ENCODE measurements at regions not wholly inside any gene's neighbourhood (a gene's known extent, or its start where the extent isn't known, plus 50 kb on each side); places are given as distances from the start of the nearest gene placed in this dataset.

DNA sequence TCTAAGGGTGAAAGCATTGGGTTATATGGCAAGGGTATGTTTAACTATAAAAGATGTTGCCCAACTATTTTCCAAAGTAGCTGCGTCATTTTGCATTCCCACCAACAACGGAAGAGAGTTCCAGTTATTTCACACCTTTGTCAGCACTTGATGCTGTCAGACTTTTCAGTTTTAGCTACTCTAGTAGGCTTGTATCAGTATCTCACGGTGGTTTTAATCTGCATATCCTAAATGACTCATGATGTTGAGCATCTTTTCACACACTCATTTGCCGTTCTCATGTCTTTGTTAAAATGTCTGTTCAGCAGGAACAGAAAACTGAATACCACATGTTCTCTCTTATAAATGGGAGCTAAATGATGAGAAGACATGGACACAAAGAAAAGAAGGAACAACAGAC, 122.3 kb downstream of the RNASET2 start:
- TF ChIP-seq, protein P1, sequence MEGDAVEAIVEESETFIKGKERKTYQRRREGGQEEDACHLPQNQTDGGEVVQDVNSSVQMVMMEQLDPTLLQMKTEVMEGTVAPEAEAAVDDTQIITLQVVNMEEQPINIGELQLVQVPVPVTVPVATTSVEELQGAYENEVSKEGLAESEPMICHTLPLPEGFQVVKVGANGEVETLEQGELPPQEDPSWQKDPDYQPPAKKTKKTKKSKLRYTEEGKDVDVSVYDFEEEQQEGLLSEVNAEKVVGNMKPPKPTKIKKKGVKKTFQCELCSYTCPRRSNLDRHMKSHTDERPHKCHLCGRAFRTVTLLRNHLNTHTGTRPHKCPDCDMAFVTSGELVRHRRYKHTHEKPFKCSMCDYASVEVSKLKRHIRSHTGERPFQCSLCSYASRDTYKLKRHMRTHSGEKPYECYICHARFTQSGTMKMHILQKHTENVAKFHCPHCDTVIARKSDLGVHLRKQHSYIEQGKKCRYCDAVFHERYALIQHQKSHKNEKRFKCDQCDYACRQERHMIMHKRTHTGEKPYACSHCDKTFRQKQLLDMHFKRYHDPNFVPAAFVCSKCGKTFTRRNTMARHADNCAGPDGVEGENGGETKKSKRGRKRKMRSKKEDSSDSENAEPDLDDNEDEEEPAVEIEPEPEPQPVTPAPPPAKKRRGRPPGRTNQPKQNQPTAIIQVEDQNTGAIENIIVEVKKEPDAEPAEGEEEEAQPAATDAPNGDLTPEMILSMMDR (IDR thresholded peaks at IDR 0.05) = no peak
- H3K9me3 Mint-ChIP-seq (ENCODE audit: low read depth) = peaks cover 13% of the 10 kb centered on the region
- H3K4me1 Mint-ChIP-seq (ENCODE audit: low read depth) = no peaks in the 10 kb centered on the region
- peaks cover 8% of the 10 kb centered on the region for H3K27me3 Mint-ChIP-seq (ENCODE audit: low read depth)
- no peak overlapping the region for H3K4me3 Mint-ChIP-seq (ENCODE audit: unreplicated experiment)
- no peaks in the 10 kb centered on the region for H3K36me3 Mint-ChIP-seq (ENCODE audit: low read depth)
- H3K27ac Mint-ChIP-seq (ENCODE audit: unreplicated experiment) = no peak overlapping the region
- DNase-seq (ENCODE audit: low spot score) = no peak

DNA sequence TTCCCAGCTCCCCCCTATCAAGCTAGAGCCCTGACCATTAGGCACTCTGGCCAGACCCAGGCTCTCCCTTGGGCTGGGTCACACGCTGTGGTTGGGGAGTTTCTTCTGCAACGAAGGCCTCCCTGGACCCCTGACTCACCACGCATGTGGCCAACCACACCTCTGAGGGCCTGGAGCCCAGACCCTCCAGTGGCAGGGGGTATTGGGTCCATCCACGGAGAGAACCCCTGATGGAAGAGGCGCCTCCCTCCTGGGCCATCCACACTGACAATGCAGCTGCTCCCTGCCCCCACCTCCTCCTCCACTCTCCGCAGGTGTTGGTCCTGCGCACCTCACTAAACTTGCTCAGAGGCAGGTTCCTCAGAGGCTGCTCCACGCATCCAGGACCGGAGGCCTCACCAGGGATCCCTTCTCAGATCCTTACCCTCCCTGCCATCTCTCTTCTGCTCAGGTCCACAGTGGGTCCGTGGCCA, 125.4 kb downstream of the RNASET2 start:
- no peak for DNase-seq (ENCODE audit: low spot score)
- Mint-ChIP-seq H3K4me3 (ENCODE audit: unreplicated experiment) (no peak overlapping the region), H3K9me3 (ENCODE audit: low read depth) (peaks cover 13% of the 10 kb centered on the region), H3K4me1 (ENCODE audit: low read depth) (peaks cover 7% of the 10 kb centered on the region), H3K36me3 (ENCODE audit: low read depth) (no peaks in the 10 kb centered on the region), H3K27me3 (ENCODE audit: low read depth) (peaks cover 13% of the 10 kb centered on the region), H3K27ac (ENCODE audit: unreplicated experiment) (no peak overlapping the region)
- TF ChIP-seq, protein P1 (IDR thresholded peaks at IDR 0.05) = no peak

- TF ChIP-seq, protein P1 (IDR thresholded peaks at IDR 0.05) = no peak
- no peak overlapping the region for H3K27ac Mint-ChIP-seq (ENCODE audit: unreplicated experiment)
- peaks cover 12% of the 10 kb centered on the region for H3K9me3 Mint-ChIP-seq (ENCODE audit: low read depth)
- no peaks in the 10 kb centered on the region for H3K36me3 Mint-ChIP-seq (ENCODE audit: low read depth)
- H3K4me1 Mint-ChIP-seq (ENCODE audit: low read depth) = peaks cover 13% of the 10 kb centered on the region
- no peak overlapping the region for H3K4me3 Mint-ChIP-seq (ENCODE audit: unreplicated experiment)
- no peak for DNase-seq (ENCODE audit: low spot score)
- peaks cover 13% of the 10 kb centered on the region for H3K27me3 Mint-ChIP-seq (ENCODE audit: low read depth)
Measured at GRCh38 chr6:166830185-166830890, 126.0 kb downstream of the RNASET2 start.

GRCh38 chr6:166826264-166826663, 130.1 kb downstream of the RNASET2 start:
- no peaks in the 10 kb centered on the region for H3K9me3 Mint-ChIP-seq (ENCODE audit: low read depth)
- peaks cover 7% of the 10 kb centered on the region for H3K27me3 Mint-ChIP-seq (ENCODE audit: low read depth)
- no peak overlapping the region for H3K4me3 Mint-ChIP-seq (ENCODE audit: unreplicated experiment)
- peak overlapping the region; percentile 38 for H3K27ac Mint-ChIP-seq (ENCODE audit: unreplicated experiment)
- peaks cover 16% of the 10 kb centered on the region for H3K4me1 Mint-ChIP-seq (ENCODE audit: low read depth)
- no peak for DNase-seq (ENCODE audit: low spot score)
- TF ChIP-seq, protein P1 (IDR thresholded peaks at IDR 0.05) = no peak
- H3K36me3 Mint-ChIP-seq (ENCODE audit: low read depth) = no peaks in the 10 kb centered on the region

DNA sequence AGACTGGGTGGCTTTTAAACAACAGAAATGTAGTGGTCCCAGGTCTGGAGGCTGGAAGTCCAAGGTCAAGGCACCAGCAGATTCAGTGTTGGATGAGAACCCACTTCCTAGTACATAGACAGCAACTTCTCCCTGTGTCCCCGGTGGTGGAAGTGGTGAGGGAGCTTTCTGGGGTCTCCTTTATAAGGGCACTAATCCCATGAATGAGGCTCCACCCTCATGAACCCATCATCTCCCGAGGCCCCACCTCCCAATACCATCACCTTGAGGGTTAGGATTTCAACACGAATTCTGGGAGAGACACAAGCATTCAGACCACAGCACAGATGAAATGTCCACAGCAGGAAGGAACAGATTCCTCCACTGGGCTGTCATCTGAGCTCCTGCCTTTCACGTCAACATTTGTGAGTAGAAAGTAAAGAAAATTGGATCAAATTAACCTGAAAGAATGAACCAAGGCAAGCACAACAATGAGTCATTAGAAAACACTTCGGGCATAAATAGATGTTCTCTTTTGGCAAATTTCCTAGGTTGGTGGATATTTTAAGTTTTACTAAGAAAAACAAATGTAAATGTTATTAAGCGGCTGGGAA, 130.7 kb downstream of the RNASET2 start:
- H3K36me3 Mint-ChIP-seq (ENCODE audit: low read depth) = no peaks in the 10 kb centered on the region
- TF ChIP-seq, protein P1 (IDR thresholded peaks at IDR 0.05) = no peak
- peaks cover 16% of the 10 kb centered on the region for H3K4me1 Mint-ChIP-seq (ENCODE audit: low read depth)
- DNase-seq (ENCODE audit: low spot score) = no peak
- H3K27ac Mint-ChIP-seq (ENCODE audit: unreplicated experiment) = peak overlapping the region; percentile 8
- no peak overlapping the region for H3K4me3 Mint-ChIP-seq (ENCODE audit: unreplicated experiment)
- H3K27me3 Mint-ChIP-seq (ENCODE audit: low read depth) = peaks cover 5% of the 10 kb centered on the region
- no peaks in the 10 kb centered on the region for H3K9me3 Mint-ChIP-seq (ENCODE audit: low read depth)
